ENCODE measurements at regions not wholly inside any gene's neighbourhood (a gene's known extent, or its start where the extent isn't known, plus 50 kb on each side); places are given as distances from the start of the nearest gene placed in this dataset.

GRCh38 chrX:130516123-130516522, 114.3 kb downstream of the RBMX2 start:
- no peak for TF ChIP-seq CTCF (IDR thresholded peaks at IDR 0.05)
- no peak for TF ChIP-seq POLR2A (IDR thresholded peaks at IDR 0.05)

Measured in heart left ventricle (tissue), 13 donors.